RKO (cell line): ENCODE measurements at regions not wholly inside any gene's neighbourhood (a gene's known extent, or its start where the extent isn't known, plus 50 kb on each side); places are given as distances from the start of the nearest gene placed in this dataset.

ENCODE experiments used
- DNase-seq: peaks from one replicate; pipeline ENCODE4 v3.0.0-alpha.2; 2016; ENCODE audit warnings: low spot score

DNA sequence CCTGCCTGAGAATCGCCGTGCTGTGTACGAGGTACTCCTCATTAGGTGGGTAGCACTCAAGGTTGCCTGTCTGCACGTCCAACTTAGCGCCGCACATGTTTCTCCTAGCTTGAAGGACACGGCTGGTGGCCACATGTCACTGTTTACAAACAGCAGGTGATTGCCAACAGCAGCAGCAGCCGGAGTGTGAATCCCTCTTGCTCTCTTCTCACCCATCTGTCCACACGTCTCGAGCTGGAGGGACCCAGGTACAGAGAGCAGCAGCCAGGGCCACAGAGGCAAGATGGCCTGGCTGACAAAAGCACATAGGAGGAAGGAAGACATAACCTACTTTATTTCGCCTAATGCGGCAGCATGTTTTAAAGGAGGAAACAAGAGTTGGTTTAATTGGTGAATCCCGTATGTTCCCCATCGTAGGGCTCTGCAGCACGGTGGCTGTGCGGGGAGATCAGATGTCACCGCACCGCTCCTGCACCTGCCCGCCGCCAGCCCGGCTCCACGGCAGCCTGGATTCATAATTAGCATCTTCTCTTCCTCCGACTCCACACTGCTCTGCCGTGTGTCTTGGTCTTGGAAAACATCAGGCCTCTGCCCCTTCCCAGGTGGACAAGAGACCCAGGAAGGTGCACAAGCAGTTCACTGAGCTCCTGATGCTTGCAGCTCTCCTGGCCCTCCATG is 201.6 kb upstream of the IRX1 start:
- no peak for DNase-seq

DNA sequence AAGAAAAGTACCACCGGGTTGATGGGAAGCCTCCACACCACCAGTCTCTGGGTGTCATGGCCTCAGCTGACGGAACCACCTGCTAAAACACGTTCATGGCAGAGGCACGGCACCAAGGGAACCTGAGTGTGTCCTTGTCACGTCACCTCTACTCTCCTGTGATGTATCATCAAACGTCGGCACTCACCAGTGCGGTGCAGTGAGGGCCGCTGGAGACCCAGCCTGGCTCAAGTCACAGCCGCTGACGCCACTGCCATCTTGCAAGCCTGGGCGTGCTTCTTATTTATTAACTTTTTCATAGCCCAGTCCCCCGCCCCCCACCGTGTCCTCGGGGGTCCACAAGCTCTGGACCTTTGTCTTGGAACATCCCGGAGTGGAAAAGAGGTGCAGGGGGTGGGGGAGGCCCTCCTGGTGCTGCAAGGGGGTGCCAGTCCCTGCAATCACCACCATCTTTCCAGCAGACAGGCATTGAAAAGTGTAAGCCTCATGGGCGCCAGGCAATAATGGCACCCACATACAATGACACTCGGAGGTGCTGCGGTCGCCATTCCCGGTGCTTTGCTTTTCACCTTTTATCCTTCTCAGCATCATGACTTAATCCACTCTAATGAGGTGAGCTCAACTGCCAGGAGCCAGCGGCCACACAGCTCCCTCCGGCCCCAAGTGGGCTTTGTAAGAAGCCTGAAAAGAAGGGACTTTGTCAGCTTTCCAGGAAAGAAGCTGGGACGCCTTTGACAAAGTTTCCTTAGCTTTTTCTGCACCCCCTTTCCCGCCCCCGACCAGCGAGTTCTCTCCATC is 202.3 kb upstream of the IRX1 start:
- DNase-seq = no peak

DNA sequence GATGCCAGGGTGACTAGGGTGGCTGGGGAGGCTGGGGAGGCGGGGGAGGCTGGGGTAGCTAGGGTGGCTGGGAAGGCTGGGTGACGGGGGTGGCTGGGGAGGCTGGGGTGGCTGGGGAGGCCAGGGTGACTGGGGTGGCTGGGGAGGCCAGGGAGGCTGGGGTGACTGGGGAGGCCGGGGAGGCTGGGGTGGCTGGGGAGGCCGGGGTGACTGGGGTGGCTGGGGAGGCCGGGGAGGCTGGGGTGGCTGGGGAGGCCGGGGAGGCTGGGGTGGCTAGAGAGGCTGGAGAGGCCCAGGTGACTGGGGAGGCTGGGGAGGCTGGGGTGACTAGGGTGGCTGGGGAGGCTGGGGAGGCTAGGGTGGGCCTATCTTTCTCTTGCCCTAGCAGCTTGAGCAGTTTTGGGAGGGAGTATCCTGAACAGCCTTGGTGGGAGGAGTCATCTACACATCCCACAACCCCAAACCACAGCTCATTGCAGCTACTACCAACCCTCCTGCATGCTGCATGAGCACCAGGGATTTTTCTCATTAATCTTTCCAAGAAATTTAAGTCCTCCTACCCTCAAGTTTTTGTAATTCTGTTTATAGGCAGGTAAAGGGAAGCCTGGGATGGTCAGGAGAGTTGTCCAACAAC is 203.2 kb upstream of the IRX1 start:
- no peak for DNase-seq

DNA sequence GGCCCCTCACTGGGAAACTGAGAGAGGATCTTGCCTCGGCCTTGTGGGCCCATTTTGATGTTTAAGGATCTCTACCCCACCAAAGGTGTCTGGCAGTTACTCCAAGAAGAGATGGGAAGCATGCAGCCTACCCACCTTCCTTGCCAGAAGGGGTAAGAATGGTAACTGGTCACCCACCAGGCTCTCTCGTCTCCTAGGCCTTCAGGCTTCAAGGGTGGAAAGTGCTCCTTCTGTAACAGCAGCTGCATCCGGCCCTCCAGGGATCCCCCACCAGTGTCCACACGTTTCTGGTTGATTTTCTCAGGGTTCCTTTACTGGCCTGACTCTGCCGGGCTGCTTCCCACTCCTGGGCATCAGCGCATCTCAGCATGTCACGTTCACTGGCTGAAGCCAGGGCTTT is 204.4 kb upstream of the IRX1 start:
- no peak for DNase-seq

DNA sequence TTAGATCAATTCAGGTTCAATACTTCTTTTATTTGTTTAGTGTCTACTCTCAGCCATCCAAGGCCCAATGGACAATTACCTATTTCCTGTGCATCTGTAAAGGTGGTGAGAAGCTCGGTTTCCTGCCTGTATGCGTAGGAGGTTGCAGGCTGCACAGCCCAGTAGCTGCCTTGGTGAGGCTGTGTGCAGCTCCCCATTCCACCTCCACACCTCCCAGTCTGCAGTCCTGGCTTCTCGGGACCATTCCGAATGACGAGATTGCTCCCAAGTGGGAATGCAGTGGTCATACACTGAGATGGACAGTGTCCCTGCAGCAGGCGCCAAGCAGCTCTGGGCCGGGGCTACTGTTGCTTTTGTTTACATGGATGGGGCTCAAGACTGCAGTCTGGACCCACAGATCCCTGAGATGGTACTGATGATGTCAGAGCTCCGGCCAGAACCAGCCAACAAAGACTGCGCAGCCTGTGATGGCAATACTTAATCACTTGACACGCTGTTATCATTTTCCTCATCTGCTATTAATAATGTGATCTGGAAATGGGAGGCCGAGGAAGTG is 206.1 kb upstream of the IRX1 start:
- DNase-seq = no peak

DNA sequence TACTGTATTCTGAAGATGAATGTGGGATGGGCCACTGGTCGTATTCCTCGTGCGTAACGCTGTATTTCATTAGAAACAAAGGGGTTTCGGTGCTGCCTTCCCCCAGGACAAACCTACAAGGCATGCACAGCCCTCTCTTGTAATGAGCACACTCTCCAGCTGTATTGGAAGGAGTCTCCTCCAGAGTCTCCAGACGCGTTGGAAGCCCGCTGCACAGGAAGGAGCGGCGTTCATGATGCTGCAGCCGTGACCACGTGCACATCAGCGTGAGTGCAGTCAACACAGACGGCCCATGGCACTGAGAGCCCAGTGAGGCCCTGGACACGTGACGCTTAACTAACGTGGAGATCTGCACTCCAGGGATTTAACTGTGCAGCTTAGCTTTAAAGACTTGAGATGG is 209.0 kb upstream of the IRX1 start:
- DNase-seq = no peak

DNA sequence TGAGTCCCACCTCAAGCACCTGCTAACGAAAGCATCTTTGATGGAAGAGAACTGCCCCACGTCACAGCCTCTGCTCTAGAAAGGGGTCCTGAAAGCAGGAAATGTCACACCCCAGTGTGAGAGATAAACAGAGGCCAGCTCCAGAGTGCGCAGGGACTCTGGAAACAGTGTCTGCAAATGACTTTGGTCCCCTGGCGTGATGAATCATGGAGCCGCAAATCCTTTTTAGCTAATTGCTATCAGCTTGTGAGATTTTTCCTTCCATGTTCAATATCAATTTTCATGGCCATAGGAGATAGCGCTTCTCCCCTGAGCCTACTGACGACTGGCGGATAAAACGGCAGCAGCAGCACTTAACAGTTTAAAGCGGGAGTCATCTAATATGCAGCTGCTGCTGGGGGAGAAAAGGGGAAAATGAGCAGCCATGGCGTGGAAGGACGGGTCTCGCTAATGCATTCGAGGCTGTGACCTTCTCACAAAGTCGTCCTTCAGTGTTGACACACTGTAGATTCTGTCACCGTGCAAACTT is 209.6 kb upstream of the IRX1 start:
- DNase-seq = no peak

DNA sequence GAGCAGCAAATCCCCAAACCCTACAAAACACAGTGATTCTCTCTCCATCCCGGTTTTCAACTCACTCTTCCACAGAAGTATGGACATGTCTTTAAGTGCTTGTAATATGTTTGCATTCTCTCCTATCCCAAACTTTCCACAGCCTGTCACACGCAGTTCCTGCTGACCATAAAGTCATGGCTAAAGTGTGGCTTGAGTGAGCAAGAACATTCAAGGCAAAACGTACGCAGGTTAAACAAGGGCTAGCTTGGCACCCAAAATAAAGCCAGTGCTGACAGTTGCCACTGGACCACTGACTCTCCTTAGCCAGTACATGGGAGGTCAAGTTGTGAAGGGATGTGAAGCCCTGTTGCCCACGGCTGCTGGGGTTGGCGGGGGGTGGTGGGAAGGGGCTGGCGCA is 211.1 kb upstream of the IRX1 start:
- DNase-seq = no peak

DNA sequence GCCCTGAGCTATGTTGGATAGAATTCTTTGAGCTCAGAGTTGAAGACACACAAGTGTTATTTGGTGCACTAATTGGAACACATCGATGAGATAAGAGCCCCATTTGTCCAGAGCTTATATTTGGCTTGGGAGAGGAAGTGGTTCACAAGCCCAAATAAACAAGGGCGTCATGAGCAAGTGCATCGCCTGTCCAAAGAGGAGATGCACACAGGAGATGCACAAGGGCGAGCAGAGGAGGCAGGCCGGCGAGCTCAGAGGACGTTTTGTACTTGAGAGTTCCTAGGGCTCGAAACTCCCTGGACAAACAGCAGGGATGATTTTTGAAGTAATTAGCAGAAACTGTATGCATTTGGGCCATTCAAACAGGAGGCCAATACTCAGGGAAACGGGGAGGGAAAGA is 212.8 kb upstream of the IRX1 start:
- DNase-seq = no peak

DNA sequence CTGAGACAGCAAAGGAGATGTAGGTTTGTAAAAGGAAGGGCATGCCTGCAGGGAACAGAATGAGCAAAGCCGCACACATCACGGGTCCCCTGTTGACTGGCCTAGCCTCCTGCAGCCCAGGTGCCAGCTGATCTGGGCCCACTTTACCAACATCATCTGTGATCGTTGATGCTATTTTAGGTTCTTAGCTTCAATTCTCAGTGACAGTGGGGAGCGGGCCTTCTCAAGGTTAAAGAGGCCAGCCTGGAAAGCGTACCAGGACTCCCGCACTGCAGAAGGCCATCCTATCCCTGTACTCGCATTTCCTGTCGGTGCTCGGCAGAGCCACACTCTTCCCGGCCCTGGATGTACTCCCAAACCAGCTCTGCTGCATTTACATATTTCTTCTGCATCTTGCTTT is 213.5 kb upstream of the IRX1 start:
- no peak for DNase-seq

DNA sequence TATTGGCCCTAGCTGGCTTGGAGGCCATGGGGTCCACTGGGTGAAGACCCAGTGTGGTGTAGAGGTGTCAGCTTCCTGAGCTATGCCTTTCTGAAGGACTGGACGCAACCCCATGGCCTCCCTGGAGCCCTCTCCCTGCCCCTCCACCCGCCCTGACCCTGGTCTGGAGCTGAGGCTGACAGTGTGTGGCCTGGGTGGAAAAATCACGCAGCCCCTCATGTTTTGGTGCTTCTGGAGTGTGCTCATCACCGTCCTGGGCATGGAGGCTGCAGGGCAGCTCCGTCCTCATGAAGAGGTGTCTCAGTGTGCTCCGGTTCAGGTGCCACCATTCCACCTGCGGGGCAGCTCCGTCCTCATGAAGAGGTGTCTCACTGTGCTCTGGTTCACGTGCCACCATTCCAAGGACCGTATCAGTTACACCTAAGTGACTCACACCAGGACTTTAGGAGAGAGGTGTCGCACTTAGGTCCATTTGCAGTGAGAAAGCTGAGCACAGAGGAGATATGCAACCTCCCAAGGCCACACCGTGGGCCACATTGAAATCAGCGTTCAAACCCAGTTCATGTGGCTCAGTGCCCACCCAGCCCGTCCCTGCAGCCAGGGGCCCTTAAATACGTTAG is 214.3 kb upstream of the IRX1 start:
- no peak for DNase-seq

DNA sequence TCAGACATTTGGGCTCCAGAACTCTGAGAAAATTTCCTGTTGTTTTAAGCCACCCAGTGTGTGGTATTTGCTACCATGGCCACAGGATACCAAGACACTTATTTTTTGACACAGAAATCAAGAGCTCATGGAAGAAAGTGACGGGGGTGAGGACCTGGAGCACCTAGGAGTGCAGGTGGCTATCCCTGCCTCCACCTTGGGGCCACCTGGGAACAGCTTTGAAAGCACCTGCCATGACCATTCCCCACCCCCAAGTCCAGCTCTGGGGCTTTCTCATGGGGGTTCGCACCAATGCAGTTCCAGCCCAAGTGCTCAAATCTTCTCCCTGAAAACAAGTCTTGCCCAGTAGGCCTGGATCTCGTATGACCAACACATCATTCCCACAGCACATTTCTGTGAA is 214.9 kb upstream of the IRX1 start:
- no peak for DNase-seq

DNA sequence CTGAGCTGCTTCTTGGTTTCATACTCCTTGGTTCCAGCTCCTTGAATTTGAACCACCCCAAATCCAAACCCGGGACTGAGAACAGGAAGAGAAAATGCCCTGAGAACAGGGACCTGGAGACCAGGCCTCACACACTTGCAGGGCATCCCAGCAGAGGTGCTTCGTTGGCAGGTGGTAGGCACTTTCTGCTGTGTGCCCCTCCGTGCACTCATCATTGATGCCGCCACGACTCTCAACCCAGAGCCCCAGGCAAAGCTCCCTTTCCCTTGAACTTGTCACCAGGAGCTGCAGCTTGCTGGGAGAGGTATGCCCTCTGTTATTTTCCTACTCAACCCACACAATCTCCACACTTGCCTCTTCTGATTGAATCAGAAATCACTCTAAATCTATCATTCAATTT is 217.8 kb upstream of the IRX1 start:
- DNase-seq = no peak

DNA sequence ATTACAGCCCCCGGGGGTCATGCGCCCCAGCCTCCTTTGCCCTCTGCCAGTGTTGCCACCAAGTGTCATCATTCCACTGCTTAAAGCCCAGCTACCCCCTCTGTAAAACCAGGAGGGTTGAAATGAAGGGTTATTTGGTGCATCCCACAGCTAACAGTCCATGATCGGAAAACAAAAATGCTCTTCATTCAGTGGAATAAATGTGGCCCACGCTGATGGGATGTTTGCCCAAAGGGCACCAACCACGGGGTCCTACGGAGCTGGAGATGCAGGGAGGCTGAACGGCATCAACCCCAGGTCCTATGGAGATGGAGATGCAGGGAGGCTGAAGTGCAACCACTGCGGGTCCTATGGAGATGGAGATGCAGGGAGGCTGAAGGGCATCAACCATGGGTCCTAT is 218.5 kb upstream of the IRX1 start:
- DNase-seq = no peak

DNA sequence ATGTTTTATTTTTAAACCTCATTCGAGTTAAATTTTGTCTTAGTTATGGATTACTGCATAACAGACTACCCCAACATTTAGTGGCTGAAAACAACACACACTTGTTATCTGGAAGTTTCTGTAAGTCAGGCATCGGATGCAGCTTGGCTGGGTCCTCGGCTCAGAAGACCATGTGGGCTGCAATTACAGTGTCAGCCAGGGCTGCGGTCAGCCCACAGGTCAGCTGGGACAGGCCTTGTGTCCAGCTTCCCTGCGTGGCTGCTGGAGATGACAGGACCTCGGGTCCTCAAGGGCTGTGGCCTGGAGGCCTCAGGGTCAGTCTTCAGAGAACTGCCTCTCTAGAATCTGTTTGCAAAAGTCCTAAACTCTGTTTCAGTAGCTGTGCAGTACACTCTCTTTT is 219.0 kb upstream of the IRX1 start:
- DNase-seq = no peak

DNA sequence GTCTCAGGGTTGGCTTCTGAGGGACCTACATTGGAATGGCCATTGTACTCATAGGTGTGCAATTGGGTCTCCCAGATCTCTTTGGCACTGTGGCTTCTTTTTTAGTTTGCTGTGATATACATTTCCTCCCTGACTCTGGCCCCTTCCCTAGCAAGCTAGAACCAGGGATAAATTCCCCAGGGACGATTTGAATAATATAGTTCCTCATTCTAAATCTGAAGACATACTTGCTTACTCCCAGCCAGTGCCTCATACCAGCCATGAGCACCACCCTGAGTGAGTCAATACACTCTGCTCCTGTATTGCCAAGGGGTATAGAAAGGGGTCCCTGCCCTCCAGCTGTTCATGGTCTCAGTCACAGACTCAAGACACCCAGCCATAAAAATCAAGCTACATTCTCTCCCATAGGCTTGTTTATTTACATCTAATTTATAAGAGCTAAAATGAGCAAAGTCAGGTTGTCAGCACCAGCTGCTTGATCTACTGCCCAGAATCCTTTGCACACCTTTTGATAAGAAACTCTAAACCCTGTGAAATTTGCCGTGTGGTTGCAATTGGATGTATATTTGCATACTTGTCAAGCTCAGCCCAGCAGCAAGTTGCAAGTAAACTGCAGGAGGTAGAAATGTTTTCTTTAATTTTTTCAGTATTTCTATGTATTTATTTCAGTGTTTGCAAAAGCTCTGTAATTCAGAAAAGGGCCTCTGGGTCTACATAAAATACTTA is 219.9 kb upstream of the IRX1 start:
- no peak for DNase-seq

DNA sequence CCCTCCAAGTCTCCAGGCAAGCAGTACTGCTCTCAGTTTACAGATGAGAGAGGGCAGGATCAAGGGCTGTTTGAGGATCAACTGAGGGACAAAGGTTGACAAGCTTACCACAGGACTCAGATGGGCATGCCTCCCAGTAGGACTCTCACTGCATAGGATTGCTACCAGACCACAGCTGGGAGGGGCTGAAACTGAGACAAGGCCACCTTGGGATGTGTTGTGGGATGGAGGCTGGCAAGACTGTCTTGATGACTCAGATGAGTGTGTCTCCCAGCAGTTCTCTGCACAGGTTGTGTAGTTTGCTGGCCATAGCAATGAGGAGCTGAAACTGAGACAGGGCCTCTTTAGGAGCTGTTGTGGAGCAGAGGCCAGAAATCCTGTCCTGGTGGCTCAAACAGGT is 222.2 kb upstream of the IRX1 start:
- DNase-seq = no peak

DNA sequence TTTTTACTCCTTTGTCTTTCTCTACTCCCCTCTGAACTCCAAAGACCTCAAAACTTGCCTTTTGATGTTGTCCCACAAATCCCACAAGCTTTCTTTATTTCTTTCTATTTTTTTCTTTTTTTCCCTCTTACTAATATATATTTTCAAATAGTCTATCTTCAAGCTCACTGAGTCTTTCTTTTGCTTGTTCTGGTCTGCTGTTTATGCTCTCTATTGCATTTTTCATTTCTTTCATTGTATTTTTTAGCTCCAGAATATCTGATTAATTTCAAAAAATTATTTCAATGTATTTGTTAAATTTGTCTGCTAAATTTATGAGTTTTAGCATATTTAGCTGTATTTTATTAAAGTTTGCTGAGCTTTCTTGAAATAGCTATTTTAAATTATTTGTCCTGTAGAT is 223.3 kb upstream of the IRX1 start:
- DNase-seq = no peak

DNA sequence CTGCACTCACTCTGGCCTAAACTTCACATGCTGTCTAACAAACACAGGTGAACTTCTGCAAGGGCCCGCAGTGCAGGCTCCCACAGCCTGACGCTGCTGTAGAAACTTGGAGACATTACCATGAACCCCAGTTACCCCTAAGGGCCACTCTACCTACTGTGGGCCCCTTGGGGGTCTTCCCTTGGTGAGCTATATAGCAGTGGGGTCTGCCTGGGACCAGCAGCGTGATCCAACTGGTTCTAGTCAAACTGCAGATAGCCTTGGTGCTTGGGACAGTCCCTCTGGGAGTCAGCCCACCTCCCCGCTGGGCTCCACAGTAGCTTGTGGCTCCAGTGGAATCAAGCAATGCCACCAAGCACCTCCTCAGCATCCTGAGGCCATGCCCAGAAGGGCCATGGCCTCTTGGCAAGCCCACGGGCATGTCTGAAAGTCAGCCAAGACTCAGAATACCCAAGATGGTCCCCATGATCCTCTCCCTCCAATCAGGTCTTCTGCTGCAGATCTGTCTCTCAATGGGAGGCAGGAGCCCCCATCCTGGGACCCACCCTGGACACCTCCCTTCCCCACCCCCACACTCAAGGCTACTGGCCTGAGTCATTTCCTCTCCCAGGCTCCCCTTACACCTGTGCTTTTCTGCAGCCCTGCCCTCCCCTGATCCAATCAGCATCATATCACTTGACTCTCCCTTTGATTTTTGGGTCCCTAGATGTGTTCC is 230.0 kb upstream of the IRX1 start:
- DNase-seq = no peak

DNA sequence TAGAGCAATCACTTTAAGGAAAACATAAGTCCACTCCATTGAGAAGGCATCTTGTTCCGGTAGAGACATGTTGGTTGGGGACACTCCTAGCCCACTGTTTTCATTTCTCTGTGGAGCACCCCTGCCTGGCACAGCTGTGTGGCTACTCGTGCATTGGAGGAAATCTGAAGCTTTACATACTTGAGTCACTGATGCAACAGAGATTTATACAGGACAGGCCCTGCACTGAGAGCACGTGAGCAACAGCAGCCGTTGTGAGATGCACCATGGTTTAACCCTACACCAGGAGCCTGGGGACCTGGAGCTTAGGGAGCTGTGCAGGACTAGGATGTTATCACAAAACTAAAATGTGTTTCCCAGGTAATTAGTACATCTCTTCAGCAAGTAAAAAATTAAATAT is 230.7 kb upstream of the IRX1 start:
- no peak for DNase-seq

DNA sequence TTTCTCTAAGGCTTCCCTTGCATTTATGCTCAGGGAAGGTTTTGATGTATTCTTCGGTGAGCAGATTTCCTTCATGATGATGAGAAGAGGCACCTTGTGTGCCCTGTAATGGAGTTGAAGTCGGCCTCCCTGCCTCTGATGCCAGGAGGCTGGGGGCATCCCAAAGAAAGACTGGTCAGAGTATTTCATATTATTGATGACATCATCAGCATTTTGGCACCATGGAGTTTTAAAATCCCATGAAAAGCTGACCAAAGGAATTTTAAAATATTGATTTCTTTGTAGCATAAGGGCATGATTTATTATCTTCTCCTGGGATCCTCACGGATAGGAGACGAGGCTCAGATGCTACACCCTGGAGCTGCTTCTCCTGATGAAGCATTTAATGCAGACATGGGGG is 231.2 kb upstream of the IRX1 start:
- no peak for DNase-seq
